Hematopoietic multipotent progenitor cell treated with erythropoietin and hydrocortisone succinate and interleukin-3 and kit ligand, for 6 days (in vitro differentiated cells): ENCODE measurements at regions not wholly inside any gene's neighbourhood (a gene's known extent, or its start where the extent isn't known, plus 50 kb on each side); places are given as distances from the start of the nearest gene placed in this dataset.

Experiments used
- DNase-seq: peaks from one replicate; pipeline ENCODE4 v3.0.0-alpha.2; 2015

DNA sequence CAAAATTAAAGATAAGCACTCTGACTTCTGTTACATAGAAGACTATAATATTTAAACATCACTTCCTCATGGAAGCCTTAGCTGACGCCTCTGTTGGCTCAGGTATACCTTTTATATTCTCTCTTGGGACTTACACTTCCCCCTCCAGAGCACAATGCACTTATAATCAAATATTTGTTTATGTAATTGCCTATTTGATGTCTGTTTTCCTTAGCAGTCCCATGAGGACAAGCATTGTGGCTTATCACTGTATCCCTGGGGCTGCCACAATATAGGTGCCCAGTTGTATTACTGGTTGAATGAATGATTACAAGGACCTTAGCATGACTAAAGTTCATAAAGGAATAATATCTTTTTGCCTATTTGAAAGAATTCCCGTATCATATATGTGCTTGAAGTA, 186.7 kb upstream of the VGLL2 start:
- DNase-seq = no peak

DNA sequence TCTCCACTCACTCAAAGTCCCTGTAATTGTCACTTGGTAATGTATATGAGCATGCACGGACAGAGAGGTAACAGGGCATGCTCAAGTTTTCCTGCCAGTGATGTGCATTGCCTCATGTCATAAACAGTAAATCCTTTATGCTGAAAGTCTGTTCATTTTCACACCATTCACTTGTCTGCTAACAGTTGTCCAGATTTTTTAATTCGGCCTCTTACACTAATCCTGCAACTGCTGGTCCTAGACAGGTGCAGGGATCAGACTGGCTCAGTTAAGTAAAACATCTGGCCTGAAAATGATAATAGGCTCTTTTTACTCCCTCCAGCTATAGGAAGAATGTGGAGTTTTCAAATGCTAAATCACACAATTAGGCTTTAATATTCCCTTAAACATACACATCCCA, 185.4 kb upstream of the VGLL2 start:
- no peak for DNase-seq

DNA sequence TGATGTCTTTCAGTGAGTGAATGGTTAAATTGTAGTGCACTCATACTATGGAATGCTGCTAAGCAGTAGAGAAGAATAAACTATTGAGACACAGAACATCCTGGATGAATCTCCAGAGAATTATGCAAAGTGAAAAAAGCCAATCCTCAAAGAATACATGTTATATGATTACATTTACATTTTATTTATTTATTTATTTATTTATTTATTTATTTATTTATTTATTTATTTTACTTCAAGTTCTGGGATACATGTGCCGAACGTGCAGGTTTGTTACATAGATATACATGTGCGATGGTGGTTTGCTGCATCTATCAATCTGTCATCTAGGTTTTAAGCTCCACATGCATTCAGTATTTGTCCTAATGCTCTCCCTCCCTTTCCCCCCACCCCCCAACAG, 175.8 kb upstream of the VGLL2 start:
- DNase-seq = no peak

DNA sequence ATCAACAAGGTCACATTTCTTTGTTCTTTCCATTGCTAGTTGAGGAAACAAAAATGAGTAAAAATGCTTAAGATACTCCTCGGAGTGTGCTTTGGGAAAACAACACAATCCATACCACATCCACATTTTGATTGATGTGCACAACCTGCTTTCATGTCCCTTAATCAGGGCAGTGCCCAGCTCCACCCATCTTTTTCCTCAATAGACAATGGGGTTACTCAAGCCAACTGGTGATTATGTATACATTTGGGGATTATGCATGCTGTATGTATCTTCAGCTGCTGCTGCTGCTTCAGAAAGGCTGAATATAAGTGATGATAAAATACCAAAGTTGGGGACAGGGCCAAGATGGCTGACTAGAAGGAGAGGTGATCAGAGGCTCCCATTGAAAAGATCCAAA, 155.2 kb upstream of the VGLL2 start:
- DNase-seq = no peak

DNA sequence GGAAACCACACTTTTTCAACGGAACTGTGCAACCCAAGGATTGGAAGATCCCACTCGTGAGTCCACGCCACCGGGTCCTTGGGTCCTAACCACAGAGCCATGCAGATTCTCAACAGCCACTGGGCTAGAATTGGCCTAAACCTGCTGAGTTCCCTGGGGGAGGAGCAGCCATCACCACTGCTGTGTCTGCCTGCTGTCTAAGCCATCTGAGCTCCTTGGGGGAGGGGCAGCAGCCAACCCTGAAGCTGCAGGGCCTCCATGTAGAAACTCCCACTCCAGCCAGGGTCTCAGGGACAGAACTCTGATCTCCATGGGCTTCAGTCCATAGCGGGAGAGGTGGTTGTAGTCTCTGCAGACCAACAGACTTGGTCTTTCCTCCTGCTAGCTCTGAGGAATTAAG, 154.6 kb upstream of the VGLL2 start:
- no peak for DNase-seq

DNA sequence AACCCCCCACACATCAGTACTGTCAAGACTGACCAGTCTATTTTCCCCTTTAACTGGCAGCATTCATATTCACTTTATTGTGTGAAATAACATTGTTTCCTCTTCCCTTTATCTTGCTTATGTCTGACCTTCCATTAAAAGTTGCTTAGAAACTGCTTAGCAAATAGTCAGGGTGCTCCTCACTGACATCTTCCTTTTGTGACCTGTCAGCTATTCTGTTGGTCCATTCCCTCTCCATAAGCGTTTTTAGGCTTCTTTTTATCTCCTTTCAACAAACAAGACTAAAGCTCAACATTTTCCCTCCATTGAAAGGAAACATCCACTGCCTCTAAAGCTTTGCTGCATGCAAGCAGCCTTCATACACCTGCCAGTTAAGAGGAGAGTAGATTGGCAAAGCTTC, 147.7 kb upstream of the VGLL2 start:
- DNase-seq = no peak

DNA sequence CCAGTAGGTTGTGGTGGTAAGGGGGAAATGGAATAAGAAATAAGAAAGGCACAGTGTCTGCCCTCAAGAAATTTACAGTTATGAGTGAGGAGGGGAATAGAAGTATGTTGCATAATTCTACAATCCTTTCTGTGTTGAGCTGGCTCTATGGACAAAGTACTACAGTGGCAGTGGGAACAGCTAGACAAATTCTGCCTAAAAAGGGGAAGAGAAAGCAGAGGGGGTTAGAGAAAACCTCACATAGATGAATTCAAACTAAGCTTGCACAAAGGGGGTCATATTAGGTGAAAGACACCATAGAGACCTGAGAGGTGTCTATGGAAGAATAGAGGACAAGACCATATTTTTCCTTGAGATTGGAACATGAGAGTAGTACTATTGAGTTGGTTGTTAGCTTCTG, 146.9 kb upstream of the VGLL2 start:
- no peak for DNase-seq

DNA sequence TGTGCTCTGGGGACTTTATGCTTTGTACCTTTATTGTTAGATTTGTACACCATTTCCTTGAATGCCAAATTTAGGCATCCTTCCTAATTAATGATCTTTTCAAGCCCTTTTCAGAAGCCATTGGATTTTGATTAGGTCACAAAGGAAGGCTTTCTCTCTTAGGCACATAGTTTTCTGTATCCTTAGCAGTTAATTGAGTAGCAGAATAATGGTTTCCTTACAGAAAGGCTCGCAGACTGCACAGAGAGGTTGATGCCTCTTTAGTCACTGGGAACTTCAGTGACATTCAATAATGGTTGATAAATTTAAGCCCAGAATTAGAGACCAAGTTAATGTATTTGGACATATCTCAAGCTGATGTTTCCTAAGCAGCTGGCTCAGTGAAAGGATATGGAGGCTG, 139.1 kb upstream of the VGLL2 start:
- DNase-seq = no peak

DNA sequence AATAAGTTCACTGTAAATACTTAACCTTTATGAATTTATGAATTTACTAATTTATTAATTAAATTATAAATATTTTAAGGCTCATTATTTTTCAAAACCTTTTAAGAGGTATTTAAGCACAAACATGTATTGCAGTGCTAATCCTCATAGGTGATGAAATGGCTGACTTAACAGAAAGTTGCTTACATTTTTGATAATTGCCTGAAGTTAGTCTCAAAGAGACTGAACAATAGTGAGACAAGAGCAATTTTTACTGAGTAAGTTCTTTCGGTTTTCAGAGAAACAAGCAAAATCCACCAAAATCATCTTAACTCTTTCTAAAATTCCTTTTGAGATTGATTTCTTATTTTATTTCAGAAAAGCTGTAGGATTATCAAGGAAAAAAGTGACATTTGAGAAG, 137.3 kb upstream of the VGLL2 start:
- no peak for DNase-seq

DNA sequence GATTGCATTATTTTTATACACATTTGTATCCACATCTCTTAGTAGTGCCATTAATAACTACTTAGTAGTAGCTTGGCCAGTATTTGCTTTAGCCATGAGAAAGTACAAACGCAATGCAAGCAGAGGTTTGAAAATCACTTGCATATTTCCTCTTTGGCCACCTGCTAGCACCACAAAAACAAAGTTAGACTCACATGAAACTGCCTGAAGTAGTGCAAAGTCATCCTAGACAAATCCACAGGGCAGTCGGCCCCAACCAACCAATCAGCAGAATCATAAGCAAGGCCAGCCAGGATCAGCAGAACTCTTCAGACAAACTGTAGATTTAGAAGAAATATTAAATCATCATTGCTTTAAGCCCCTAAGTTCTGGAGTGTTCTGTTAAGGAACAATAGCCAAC, 135.2 kb upstream of the VGLL2 start:
- no peak for DNase-seq

DNA sequence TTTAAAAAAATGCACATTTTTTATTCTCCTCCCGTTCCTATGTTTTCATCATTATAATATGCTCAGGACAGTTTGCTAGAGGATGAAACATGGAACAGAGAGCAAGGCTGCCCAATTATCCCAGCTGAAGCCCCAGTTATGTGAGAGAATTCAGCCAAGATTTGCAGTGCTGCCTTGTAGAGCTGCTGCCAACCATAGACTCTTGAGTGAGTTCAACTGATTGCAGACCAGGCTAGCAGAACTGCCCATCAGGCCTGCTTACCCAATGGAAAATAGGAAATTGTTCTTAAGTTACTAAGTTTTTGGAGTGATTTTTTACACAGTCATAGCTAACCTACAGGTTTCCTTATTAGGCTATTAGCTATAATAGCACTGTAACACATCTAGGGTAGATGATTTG, 128.7 kb upstream of the VGLL2 start:
- DNase-seq = no peak

DNA sequence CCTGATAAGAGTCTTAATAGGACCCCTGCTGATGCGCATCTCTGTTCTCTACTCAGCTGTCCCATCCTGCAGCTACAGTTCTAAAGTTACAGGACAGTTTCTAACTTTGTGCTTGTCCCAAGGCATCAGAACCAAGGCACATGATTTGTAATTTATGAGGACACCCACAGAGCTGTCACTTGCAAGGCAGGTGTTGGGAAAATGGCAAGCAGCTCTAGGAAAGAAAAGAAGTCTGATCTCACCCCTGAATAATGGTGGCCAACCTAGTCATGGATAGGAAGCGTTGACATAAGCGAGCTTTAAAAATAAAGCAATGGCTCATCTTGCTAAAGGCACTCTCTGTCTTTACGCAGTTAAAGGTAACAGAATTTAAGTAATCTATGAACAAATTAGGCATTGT, 127.6 kb upstream of the VGLL2 start:
- DNase-seq = no peak

DNA sequence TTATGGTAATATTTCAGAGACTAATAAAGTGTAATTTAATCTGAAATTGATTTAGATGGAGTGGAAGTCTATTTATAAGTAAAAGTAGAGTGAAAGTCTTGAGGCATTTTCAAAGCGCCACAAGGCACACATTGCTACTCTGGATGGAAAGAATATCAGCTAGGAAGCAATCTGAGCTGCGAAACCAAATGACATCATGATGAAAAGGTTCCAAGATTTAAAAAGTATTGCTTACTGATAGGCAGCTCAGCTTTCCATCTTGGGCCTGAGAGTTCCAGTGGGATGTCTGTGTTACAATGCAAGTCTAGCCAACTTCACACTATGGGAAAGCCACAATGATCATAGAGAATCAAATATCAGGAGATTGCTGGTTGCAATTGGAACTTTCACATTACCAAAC, 126.9 kb upstream of the VGLL2 start:
- no peak for DNase-seq

DNA sequence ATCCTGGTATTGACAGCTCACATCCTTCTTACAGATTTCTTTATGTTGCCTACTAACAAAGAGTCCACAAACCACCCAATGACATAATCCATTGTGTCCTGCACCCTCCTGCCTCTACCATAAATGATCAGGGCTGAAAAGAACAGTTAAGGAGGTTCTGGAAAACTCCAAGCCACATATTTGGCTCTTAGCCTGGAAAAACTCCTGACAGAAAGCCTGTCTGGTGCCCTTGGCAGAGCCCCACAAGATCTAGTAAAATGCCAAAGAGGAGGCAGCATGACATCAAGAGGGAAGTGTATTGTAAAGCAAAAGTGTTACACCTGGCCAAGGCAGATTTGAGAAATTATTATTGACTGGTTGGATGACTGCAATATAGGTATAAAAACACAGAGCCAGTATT, 126.4 kb upstream of the VGLL2 start:
- DNase-seq = no peak

DNA sequence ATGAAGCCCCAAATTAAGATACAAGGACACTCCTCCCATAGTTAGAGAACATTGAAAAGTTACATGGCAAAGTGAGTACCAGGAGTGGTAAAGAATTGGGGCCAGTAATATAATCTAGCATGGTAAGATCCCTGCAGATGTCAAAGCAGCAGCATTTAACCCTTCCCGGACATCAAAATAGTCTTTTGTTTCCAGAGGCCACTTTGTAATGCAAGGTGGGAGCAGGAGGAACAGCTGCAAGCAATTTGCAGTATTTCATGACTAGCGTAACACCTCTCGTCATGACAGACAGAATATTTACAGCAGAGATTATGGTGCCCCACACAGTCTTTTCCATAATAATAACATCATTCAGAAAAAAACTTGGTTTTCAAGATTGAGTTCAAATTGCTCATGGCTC, 123.2 kb upstream of the VGLL2 start:
- no peak for DNase-seq

DNA sequence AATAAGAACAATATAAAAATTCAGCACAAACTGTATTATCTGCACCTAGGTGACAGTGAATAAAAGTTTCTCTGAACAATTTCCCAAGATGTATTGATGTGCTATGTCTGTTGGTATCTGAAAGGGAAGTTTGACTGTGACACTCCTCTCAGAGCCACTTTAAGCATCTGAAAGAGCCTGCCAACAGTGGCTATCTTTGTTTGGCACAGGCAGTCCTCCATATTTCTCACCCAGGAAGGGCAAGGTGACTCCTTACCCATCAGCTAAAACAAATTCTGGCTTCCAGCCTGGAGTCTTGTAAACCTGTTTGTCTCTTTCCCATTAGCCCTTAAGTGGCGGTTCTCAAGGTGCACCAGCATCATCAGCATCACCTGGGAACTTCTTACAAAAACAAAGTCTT, 122.4 kb upstream of the VGLL2 start:
- DNase-seq = no peak

DNA sequence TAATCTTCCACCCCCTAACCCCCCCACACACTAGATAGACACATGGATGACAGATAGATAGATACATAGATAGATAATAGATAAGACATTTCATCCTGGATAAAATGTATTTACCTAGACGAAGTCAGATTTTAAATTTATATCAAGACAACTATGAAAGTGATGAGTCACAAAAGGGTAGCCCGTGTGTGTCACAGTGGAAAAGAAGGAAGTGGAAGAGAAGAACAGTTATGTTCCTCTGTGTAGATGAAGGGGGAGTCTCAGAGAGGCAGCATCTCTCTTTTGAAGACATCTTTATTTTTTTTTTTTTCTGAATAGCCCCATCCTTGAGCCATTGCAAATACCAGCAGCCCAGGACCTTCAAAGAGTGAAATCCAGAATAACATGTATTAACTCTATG, 121.7 kb upstream of the VGLL2 start:
- DNase-seq = no peak

DNA sequence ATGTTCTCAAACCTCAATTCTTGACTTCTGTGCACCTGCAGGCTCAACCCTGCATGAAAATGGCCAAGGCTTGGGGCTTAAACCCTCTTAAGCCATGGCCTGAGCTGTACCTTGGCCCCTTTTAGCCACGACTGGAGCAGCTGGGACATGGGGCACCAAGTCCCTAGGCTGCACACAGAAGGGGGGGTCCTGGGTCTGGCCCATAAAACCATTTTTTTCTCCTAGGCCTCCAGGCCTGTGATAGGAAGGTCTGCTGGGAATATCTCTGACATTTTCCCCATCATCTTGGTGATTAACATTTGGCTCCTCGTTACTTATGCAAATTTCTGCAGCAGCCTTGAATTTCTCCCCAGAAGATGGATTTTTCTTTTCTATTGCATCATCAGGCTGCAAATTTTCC, 119.4 kb upstream of the VGLL2 start:
- DNase-seq = no peak

DNA sequence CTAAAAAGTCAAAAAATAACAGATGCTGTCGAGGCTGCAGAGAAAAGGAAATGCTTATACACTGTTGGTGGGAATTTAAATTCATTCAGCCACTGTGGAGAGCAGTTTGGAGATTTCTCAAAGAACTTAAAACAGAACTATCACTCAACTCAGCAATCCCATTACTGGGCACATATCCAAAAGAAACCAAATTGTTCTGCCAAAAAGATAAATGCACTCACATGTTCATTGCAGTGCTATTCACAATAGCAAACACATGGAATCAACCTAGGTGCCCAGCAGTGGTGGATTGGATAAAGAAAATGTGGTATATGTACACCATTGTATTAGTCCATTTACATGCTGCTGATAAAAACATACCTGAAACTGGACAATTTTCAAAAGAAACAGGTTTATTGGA, 116.0 kb upstream of the VGLL2 start:
- no peak for DNase-seq

DNA sequence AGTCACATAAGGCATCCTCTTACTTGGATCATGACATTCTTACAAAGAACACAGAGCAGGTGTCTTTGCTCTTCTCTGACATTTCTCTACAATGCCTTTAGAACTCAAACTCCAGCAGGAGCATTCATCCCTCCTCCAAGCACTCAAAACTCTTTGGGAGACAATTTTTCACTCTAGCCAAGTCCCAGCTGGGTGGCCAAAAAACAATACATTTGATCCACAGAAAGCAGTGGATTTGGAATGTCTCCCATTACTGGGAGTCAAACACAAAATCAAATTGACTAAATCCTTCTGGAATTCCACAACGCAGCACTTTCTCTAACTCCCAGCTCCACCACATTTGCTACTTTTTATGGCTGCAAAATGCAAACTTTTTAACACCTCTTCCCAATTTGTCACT, 108.6 kb upstream of the VGLL2 start:
- DNase-seq = no peak

DNA sequence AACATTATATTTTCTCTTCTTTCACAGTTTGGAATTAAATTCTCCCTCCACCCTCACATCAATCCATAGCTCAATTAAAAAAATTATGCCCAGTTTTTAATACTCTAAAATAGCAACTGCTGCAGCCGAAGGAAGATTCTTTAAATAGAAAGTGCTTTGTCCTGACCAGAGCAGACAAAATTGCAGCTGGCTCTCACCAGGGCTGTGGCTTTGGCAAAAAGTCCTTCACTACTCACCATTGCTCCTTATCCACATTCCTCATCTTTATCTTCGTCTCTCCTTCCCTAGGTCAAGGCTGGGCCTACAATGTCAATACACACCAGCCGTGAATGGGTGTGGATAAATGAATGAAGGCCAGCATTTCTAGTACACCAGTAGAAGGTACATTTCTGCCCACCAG, 107.9 kb upstream of the VGLL2 start:
- no peak for DNase-seq

DNA sequence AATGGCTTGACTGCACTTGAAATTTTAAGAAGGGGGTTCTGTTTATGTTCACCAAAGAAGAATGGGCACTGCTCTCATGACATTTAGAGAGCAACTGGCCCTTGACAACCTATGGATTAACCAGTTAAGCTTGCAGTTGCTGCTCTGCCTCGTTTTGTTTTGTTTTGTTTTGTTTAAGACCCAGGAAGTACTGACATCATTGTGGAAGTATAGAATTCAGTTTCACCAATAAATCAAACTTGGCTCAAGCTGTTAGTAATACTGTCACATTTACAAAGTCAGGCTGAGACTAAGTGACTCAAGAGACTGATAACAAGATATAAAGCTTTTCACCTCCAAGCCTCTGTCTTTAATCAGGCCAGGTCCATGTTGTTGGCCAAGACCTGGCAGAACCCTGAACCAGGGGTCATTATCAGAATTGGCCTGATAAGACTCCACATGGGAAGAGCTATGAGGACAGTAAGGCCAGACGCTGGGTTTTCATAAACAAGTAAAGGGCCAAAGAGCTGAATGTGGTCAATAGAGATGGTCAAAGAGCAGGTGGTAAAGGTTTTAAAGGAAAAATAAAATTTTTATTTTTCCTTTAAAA, 99.4 kb upstream of the VGLL2 start:
- no peak for DNase-seq

DNA sequence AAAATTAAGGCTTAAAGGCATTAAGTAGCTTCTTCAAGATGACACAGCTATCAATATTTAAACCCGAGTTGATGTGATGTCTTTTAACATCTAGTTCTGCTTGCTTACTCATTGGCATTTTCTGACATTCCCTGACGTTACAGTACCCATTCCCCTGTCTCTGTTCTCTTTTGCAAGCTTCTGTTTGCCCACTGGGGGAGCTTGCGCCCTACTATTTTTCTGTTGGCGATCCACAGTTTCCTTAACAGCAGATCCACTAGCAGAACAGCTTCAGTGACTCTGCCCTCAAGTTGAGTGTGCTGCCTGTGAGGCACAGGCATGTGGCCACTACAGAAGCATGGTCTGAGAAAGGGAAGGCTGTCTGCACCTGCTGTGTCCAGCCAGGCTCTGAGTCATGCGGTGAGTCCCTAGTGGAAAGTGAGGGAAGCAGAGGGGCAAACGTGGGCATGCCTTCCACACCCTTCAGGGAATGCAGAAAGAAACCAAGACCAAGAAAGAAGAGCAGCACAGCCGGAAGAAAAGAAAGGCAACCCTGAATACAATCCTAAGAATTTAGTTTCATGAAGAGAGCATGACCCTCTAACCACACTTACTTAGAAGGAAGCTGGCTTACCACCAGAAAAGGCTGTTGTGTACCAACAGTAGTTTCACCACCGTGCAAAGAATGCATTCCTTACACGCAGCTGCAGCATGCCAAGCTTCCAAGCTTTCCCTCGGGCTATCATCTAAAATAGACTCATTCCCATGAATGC, 97.7 kb upstream of the VGLL2 start:
- no peak for DNase-seq

DNA sequence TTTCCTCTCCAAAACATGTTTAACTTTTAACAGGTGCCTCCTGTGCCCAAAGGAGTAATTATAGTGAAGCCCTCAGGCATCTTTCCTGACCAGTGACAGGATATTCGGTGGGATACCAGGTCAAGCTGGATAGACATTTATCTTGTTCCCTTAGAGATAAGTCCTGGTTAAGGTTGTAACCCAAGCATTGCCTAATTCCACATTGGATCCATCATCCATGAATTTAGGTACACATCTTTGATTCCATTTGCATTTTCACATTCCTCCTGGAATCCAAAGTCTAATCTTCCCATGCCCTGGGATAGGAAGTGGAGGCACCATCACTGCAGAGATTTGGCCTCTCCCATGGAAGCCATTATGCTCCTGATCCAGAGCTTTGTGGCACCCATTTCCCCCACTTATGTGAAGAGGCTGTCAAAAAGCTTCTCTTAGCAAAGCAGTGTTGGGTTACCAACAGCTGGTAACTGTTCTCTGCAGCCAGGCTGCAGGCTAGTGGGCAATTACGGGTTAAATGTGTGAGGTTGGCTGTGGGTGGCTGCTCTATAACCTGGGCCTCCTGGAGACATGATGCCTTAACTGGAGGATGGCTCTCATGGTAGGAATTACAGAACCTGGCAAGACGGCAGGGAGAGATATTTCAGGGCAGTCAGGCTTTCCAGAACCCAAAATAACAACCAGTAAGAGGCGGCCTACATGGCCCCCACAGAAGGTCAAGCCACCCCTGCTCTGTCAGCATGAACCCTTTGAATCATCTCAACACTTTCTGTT, 96.9 kb upstream of the VGLL2 start:
- DNase-seq = no peak
